ENCODE measurements at regions not wholly inside any gene's neighbourhood (a gene's known extent, or its start where the extent isn't known, plus 50 kb on each side); places are given as distances from the start of the nearest gene placed in this dataset.

DNA sequence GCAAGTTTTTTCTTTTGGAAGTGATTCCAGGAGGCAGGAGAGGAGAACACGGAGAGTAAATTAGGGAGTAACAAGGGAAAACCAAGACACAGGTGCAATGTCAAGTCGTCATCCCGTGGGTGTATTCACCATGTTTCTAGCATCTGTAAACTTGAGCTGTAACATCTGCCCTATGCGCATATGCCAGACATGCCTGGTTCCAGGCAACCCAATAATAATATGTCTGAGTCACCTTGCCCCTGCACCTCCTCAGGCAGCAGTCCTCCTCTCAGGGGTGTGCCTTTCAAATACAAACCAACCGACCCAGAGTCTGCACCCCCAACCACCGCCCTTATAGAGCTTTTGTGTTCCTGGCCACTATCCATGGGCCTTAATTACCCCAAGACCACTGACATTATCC lies 107.0 kb upstream of the PDE1C start:
- no peak for DNase-seq (ENCODE audit: low read depth)

DNA sequence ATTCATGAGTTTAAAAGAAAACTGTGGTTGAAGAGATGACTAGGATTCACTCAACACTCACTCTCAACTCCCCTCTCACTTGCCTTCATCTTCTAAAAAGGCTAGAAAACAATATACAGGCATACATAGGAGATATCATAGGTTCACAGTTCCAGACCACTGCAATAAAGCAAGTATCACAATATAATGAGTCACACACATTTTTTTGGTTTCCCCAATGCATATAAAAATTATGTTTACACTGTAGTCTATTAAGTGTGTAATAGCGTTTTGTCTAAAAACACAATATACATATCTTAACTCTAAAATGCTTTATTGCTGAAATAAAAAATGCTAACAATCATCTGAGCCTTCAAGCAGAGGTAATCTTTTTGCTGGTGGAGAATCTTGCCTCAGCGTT lies 104.9 kb upstream of the PDE1C start:
- DNase-seq (ENCODE audit: low read depth), result no peak

DNA sequence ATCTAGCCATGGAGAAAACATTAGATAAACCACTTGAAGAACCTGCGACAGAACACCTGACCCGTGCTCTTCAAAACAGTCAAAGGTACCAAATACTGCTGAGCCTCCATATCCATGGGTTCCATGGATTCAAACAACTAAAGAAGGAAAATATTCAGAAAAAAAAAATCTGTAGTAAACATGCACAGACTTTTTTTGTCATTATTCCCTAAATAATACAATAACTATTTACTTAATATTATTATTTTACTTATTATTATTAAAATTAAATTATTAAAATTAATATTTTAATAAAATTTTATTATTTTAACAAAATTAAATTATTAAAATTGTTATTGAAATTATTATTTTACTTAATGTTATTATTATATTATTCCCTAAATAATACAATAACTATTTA lies 101.0 kb upstream of the PDE1C start:
- DNase-seq (ENCODE audit: low read depth), result no peak

GRCh38 chr7:32170838-32171237 lies 100.6 kb upstream of the PDE1C start:
- no peak for DNase-seq (ENCODE audit: low read depth)

GRCh38 chr7:32169228-32169627 lies 99.0 kb upstream of the PDE1C start:
- DNase-seq (ENCODE audit: low read depth), result no peak

- no peak for DNase-seq (ENCODE audit: low read depth)
Measured at GRCh38 chr7:32167815-32168214, 97.6 kb upstream of the PDE1C start.

GRCh38 chr7:32167256-32167655 lies 97.0 kb upstream of the PDE1C start:
- no peak for DNase-seq (ENCODE audit: low read depth)

- DNase-seq (ENCODE audit: low read depth), result no peak
Measured at GRCh38 chr7:32164341-32164996, 94.3 kb upstream of the PDE1C start.

- no peak for DNase-seq (ENCODE audit: low read depth)
Measured at GRCh38 chr7:32163896-32164295, 93.7 kb upstream of the PDE1C start.

- no peak for DNase-seq (ENCODE audit: low read depth)
Measured at GRCh38 chr7:32163141-32163806, 93.1 kb upstream of the PDE1C start.

- no peak for DNase-seq (ENCODE audit: low read depth)
Measured at GRCh38 chr7:32161708-32162107, 91.5 kb upstream of the PDE1C start.

GRCh38 chr7:32158751-32159745 lies 88.8 kb upstream of the PDE1C start:
- no peak for DNase-seq (ENCODE audit: low read depth)

DNA sequence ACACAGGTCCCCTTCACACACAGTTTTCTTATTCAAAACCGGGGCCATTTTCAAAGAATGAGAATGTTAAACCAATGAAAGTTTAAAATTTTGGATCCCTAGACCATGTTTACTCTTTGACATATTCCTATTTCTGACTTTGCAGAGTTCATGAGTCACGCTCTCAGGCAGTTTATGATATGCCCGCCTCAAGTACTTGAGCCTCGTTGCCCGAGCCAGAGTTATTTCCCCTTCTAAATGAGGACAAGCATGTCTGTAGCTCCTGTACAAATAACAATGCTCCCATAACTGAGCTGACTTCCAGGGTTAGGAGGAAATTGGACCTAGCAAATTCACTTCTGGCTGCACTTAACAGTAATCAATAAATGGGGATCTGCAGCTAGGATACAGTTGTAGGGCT lies 87.9 kb upstream of the PDE1C start:
- no peak for DNase-seq (ENCODE audit: low read depth)

- DNase-seq (ENCODE audit: low read depth), result no peak
Measured at GRCh38 chr7:32155712-32156111, 85.5 kb upstream of the PDE1C start.

DNA sequence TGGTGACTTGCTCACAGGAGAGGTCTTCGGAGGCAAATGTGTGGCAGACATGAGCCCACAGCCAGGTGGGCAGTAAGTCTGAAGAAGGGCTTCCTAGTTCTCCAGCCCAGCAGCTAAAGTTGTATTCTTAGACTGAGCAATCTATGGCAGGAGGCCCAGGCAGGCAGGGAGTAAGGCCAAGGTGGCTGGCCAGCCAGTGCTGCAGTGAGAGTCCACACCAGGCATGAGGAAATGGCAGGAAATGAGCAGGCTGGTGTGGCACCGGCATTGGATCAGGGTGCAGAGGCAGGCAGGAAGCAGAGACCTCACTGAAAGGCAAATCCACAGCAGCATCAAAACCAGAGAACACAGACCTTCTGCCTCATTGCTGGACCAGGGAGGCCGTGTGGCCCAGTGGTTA lies 84.6 kb upstream of the PDE1C start:
- no peak for DNase-seq (ENCODE audit: low read depth)

- no peak for DNase-seq (ENCODE audit: low read depth)
Measured at GRCh38 chr7:32153006-32153405, 82.8 kb upstream of the PDE1C start.

- DNase-seq (ENCODE audit: low read depth), result no peak
Measured at GRCh38 chr7:32152576-32152975, 82.4 kb upstream of the PDE1C start.

GRCh38 chr7:32150589-32150988 lies 80.4 kb upstream of the PDE1C start:
- DNase-seq (ENCODE audit: low read depth), result no peak

DNA sequence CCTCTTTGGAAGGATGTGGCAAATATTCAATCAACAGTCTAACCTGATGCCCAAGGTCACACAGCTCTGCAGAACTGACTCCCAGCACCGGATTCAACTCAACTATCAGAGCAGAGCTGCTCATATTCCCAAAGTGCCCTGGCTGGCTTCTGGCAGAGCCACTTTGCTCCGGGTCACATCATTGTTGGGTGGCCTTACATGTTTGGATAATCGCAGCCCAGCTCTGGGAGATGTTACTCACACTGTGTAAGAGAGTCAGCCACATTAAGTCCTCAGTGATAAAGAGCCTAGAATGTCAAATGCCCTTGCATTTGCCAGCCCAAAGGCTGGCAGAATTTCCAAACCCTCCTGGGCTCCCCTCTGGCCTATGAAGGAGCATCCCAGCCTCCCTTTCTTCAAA lies 79.8 kb upstream of the PDE1C start:
- DNase-seq (ENCODE audit: low read depth), result no peak

GRCh38 chr7:32147546-32148268 lies 77.5 kb upstream of the PDE1C start:
- no peak for DNase-seq (ENCODE audit: low read depth)

- no peak for DNase-seq (ENCODE audit: low read depth)
Measured at GRCh38 chr7:32145911-32146310, 75.7 kb upstream of the PDE1C start.

DNA sequence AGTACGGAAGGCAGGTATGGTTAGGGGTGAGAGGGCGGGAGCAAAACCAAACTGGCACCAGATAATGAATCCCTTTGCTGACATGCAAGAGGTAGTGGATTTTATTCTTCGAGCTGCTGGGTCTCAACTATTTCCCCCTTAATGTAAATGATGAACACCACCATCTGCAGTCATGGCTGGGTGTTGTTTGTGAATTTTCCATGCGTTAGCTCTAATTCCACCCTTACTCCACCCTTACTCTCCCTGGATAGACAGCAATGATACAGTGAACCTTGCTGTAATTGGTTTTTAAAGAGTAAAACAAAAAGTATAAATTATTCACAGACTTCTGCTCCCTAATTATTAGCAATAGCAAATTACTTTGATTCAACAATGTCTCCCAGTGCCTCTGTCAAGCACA lies 74.5 kb upstream of the PDE1C start:
- DNase-seq (ENCODE audit: low read depth), result no peak

Data from stimulated activated CD8-positive, alpha-beta memory T cell treated with anti-CD3 and anti-CD28 coated beads, Interleukin-15, amount 100 ng/mL, for 1 hour (primary cell).